Glutamatergic neuron (in vitro differentiated cells): ENCODE measurements at regions not wholly inside any gene's neighbourhood (a gene's known extent, or its start where the extent isn't known, plus 50 kb on each side); places are given as distances from the start of the nearest gene placed in this dataset.

ENCODE experiments used
- DNase-seq: peaks from one replicate; pipeline ENCODE4 v3.0.0; 2022
- H3K27ac Mint-ChIP-seq: one replicate; pipeline ENCODE4 v1.8.0; 2020; ENCODE audit warnings: mild to moderate bottlenecking, mixed read lengths, inconsistent platforms; ENCODE audit not compliant: unreplicated experiment
- H3K27me3 Mint-ChIP-seq: one replicate; pipeline ENCODE4 v1.8.0; 2020; ENCODE audit warnings: mild to moderate bottlenecking, moderate library complexity, mixed read lengths, inconsistent platforms; ENCODE audit not compliant: unreplicated experiment
- H3K36me3 Mint-ChIP-seq: one replicate; pipeline ENCODE4 v1.8.0; 2020; ENCODE audit warnings: mild to moderate bottlenecking, mixed read lengths, inconsistent platforms; ENCODE audit not compliant: unreplicated experiment
- H3K4me1 Mint-ChIP-seq: one replicate; pipeline ENCODE4 v1.8.0; 2020; ENCODE audit warnings: mild to moderate bottlenecking, low read depth, mixed read lengths, inconsistent platforms; ENCODE audit not compliant: unreplicated experiment
- H3K4me3 Mint-ChIP-seq: one replicate; pipeline ENCODE4 v1.8.0; 2020; ENCODE audit warnings: mild to moderate bottlenecking, mixed read lengths, inconsistent platforms; ENCODE audit not compliant: unreplicated experiment
- H3K9me3 Mint-ChIP-seq: one replicate; pipeline ENCODE4 v1.8.0; 2020; ENCODE audit warnings: mild to moderate bottlenecking, moderate library complexity, mixed read lengths, inconsistent platforms; ENCODE audit not compliant: unreplicated experiment
- TF ChIP-seq, protein P1 (sequence below): fragments of 200-600 bp; sonication (generic); IDR thresholded peaks from one replicate; pipeline ENCODE4 v1.5.0; 2021; ENCODE audit not compliant: partially characterized antibody, unreplicated experiment

DNA sequence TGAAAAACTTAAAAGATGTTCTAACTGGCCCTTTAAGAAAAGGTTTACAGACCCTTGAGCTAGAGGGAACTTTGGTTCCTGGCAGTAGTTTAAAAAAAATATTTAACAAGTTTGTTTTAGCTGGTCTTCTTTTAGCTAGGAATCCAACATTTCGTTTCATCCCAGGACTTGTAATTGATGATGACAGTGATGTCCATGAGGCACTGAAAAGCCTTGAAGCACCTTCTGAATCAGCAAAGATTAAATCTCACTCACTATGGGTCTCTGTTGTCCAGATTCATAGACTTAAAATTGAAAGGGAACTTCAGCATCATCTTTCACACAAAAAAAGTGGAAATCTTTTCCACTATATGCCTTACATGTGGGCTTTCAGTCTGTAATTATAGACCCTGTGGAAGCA, 102.9 kb upstream of the ETAA1 start:
- Mint-ChIP-seq H3K9me3 (peaks cover 1% of the 10 kb centered on the region), H3K36me3 (no peaks in the 10 kb centered on the region), H3K4me3 (no peak overlapping the region), H3K27me3 (no peaks in the 10 kb centered on the region), H3K27ac (no peak overlapping the region), H3K4me1 (no peaks in the 10 kb centered on the region)
- TF ChIP-seq, protein P1, sequence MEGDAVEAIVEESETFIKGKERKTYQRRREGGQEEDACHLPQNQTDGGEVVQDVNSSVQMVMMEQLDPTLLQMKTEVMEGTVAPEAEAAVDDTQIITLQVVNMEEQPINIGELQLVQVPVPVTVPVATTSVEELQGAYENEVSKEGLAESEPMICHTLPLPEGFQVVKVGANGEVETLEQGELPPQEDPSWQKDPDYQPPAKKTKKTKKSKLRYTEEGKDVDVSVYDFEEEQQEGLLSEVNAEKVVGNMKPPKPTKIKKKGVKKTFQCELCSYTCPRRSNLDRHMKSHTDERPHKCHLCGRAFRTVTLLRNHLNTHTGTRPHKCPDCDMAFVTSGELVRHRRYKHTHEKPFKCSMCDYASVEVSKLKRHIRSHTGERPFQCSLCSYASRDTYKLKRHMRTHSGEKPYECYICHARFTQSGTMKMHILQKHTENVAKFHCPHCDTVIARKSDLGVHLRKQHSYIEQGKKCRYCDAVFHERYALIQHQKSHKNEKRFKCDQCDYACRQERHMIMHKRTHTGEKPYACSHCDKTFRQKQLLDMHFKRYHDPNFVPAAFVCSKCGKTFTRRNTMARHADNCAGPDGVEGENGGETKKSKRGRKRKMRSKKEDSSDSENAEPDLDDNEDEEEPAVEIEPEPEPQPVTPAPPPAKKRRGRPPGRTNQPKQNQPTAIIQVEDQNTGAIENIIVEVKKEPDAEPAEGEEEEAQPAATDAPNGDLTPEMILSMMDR = no peak
- DNase-seq = no peak

DNA sequence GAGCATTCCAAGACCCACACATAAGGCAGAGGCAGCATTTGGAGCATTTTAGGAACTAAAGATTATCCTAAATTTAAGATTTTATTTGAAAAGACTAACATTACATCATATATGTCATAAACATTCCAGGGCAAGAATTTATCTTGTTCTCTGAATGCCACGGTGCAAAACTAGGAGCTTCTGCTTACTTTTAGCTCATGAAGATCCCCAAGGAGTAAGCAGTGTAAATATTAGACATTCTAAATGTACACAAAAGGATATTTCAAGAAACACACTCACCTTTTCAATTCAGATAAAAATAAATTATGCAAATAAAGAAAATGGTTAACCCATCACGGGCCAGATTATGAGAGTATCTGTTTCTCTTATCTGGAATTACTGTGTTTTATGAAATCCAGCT, 101.7 kb upstream of the ETAA1 start:
- Mint-ChIP-seq H3K9me3 (peaks cover 1% of the 10 kb centered on the region), H3K4me3 (no peak overlapping the region), H3K27me3 (no peaks in the 10 kb centered on the region), H3K4me1 (no peaks in the 10 kb centered on the region), H3K27ac (no peak overlapping the region), H3K36me3 (no peaks in the 10 kb centered on the region)
- no peak for DNase-seq
- TF ChIP-seq, protein P1 = no peak

DNA sequence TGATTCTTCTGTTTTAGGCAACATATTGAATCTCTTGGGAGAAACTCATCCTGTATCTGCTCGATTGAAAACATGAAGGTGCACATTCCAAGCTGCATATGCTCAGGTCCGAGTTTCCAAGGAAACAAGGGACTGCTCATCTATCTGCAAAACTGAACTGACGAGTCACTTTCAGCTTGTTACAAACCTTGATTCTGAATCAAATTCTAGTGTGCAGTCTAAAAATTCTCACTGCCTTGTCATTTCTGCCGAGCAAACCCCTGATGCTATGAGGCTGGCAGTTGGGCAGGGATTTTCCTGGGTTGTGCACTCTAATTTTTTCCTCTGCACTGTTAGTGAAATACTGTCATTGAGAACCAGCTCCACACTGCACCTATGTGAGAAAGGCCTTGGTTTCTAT, 101.3 kb upstream of the ETAA1 start:
- TF ChIP-seq, protein P1 = no peak
- DNase-seq = no peak
- Mint-ChIP-seq H3K27me3 (no peaks in the 10 kb centered on the region), H3K36me3 (no peaks in the 10 kb centered on the region), H3K4me3 (no peak overlapping the region), H3K9me3 (peaks cover 1% of the 10 kb centered on the region), H3K4me1 (no peaks in the 10 kb centered on the region), H3K27ac (no peak overlapping the region)

DNA sequence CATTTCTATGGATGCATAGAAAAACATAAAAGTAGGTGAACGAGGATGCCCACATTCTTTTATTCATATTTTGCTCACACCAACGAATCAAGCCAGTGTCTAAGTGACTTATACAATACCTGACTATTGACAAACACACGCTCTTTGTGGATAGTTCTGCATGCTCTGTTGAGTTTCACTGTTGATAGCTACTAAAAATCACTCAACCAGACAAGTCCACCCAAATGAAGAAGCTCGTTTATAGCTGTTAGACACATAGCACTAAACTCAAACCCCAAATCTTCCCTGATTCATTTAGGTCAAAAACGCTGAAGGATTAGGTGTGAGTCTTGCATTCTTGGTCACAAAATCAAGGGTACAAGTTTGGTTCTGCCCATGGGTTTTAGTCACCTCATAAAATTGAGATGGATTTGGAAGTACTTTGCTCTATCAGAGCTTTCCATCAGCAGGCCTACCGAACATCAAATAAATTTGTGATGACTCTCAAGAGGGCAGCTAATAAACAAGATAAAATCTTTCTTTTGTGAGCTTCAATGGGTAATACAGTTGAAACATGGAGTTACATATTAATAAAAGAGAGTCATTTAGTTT, 92.7 kb upstream of the ETAA1 start:
- Mint-ChIP-seq H3K27ac (no peak overlapping the region), H3K4me1 (no peaks in the 10 kb centered on the region), H3K27me3 (no peaks in the 10 kb centered on the region), H3K4me3 (no peak overlapping the region), H3K9me3 (no peaks in the 10 kb centered on the region), H3K36me3 (no peaks in the 10 kb centered on the region)
- no peak for DNase-seq
- TF ChIP-seq, protein P1 = no peak

DNA sequence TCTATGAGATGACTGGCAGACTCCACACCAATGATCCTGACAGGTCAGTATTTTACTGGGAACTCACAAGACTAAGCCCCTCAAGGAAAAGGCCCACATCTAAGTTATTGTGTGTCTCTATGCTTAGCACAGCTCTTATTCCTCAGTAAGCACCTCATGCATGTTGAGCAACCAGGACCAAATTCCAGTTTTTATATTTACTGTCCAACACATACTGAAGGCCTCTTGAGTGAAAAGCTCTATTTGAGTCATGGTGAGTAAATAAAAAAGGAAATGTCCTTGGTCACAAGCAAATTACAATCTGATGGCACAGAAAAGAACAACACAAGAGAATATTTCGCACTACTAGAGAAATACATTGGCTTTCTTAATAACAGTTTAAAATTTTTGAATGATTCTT, 87.9 kb upstream of the ETAA1 start:
- Mint-ChIP-seq H3K4me3 (no peak overlapping the region), H3K9me3 (no peaks in the 10 kb centered on the region), H3K27me3 (no peaks in the 10 kb centered on the region), H3K36me3 (no peaks in the 10 kb centered on the region), H3K27ac (no peak overlapping the region), H3K4me1 (peaks cover 1% of the 10 kb centered on the region)
- no peak for DNase-seq
- TF ChIP-seq, protein P1 = no peak
